Activated CD8-positive, alpha-beta memory T cell treated with anti-CD3 and anti-CD28 coated beads, Interleukin-2, amount 50 U/mL, for 24 hours (primary cell): ENCODE measurements at regions not wholly inside any gene's neighbourhood (a gene's known extent, or its start where the extent isn't known, plus 50 kb on each side); places are given as distances from the start of the nearest gene placed in this dataset.

Source experiments
- DNase-seq: peaks from one replicate; pipeline ENCODE4 v3.0.0-alpha.2; 2020; ENCODE audit errors: extremely low read depth

GRCh38 chr18:41043876-41044275, 911.2 kb upstream of the PIK3C3 start:
- no peak for DNase-seq

- no peak for DNase-seq
These were observed 912.2 kb upstream of the PIK3C3 start for GRCh38 chr18:41042866-41043265.

GRCh38 chr18:41038071-41038470, 917.0 kb upstream of the PIK3C3 start:
- DNase-seq: no peak

GRCh38 chr18:41036346-41036745, 918.7 kb upstream of the PIK3C3 start:
- DNase-seq: no peak

- DNase-seq: no peak
These were observed 920.6 kb upstream of the PIK3C3 start for GRCh38 chr18:41034413-41034812.

GRCh38 chr18:41025666-41026065, 929.4 kb upstream of the PIK3C3 start:
- no peak for DNase-seq

GRCh38 chr18:41024792-41025191, 930.2 kb upstream of the PIK3C3 start:
- DNase-seq: no peak

GRCh38 chr18:41022484-41022883, 932.5 kb upstream of the PIK3C3 start:
- no peak for DNase-seq

- DNase-seq: no peak
These were observed 933.9 kb upstream of the PIK3C3 start for GRCh38 chr18:41021089-41021488.

GRCh38 chr18:41012194-41012593, 942.8 kb upstream of the PIK3C3 start:
- no peak for DNase-seq

GRCh38 chr18:41009926-41010325, 945.1 kb upstream of the PIK3C3 start:
- DNase-seq: no peak

- no peak for DNase-seq
These were observed 950.7 kb upstream of the PIK3C3 start for GRCh38 chr18:41004324-41004723.

- DNase-seq: no peak
These were observed 959.5 kb upstream of the PIK3C3 start for GRCh38 chr18:40995529-40995928.

GRCh38 chr18:40993363-40993762, 961.7 kb upstream of the PIK3C3 start:
- DNase-seq: no peak

- no peak for DNase-seq
These were observed 967.5 kb upstream of the PIK3C3 start for GRCh38 chr18:40987581-40987980.

- no peak for DNase-seq
These were observed 969.6 kb upstream of the PIK3C3 start for GRCh38 chr18:40985436-40985835.

- DNase-seq: no peak
These were observed 970.2 kb upstream of the PIK3C3 start for GRCh38 chr18:40984856-40985255.

- no peak for DNase-seq
These were observed 971.2 kb upstream of the PIK3C3 start for GRCh38 chr18:40983835-40984234.

GRCh38 chr18:40980171-40980570, 974.9 kb upstream of the PIK3C3 start:
- no peak for DNase-seq

GRCh38 chr18:40976050-40976449, 979.0 kb upstream of the PIK3C3 start:
- no peak for DNase-seq

- no peak for DNase-seq
These were observed 980.6 kb upstream of the PIK3C3 start for GRCh38 chr18:40974448-40974847.

GRCh38 chr18:40962784-40963183, 992.2 kb upstream of the PIK3C3 start:
- no peak for DNase-seq

- DNase-seq: no peak
These were observed 997.4 kb upstream of the PIK3C3 start for GRCh38 chr18:40957533-40958070.

- DNase-seq: no peak
These were observed 998.8 kb upstream of the PIK3C3 start for GRCh38 chr18:40956213-40956612.

- no peak for DNase-seq
These were observed 999.7 kb upstream of the PIK3C3 start for GRCh38 chr18:40955351-40955750.
